Muscle of arm (tissue), 1 donor: ENCODE measurements at regions not wholly inside any gene's neighbourhood (a gene's known extent, or its start where the extent isn't known, plus 50 kb on each side); places are given as distances from the start of the nearest gene placed in this dataset.
"Not testable (repeated sequence)": the region's sequence is repeated elsewhere in the genome, so short reads cannot be mapped to it uniquely, and the experiment has no call there.

Source experiments
- DNase-seq: peaks from one replicate; pipeline ENCODE4 v3.0.0-alpha.2; 2013

- no peak for DNase-seq
Observed at GRCh38 chr1:93773049-93773838, 91.6 kb upstream of the BCAR3 start.

GRCh38 chr1:93771843-93772242, 90.2 kb upstream of the BCAR3 start:
- DNase-seq = no peak

- DNase-seq = no peak
Observed at GRCh38 chr1:93770640-93771039, 89.0 kb upstream of the BCAR3 start.

GRCh38 chr1:93769777-93770176, 88.1 kb upstream of the BCAR3 start:
- DNase-seq = no peak

GRCh38 chr1:93768380-93768863, 86.8 kb upstream of the BCAR3 start:
- DNase-seq = no peak

GRCh38 chr1:93766451-93766850, 84.8 kb upstream of the BCAR3 start:
- no peak for DNase-seq

- DNase-seq = no peak
Observed at GRCh38 chr1:93765099-93765498, 83.5 kb upstream of the BCAR3 start.

GRCh38 chr1:93764366-93764750, 82.7 kb upstream of the BCAR3 start:
- DNase-seq = no peak

GRCh38 chr1:93763704-93764365, 82.2 kb upstream of the BCAR3 start:
- no peak for DNase-seq

GRCh38 chr1:93758842-93759515, 77.3 kb upstream of the BCAR3 start:
- no peak for DNase-seq

- DNase-seq = no peak
Observed at GRCh38 chr1:93757256-93758036, 75.8 kb upstream of the BCAR3 start.

GRCh38 chr1:93756657-93757056, 75.0 kb upstream of the BCAR3 start:
- DNase-seq = no peak

- not testable (repeated sequence) for DNase-seq
Observed at GRCh38 chr1:93755251-93755715, 73.6 kb upstream of the BCAR3 start.

GRCh38 chr1:93753791-93754763, 72.4 kb upstream of the BCAR3 start:
- no peak for DNase-seq

GRCh38 chr1:93751377-93752250, 70.0 kb upstream of the BCAR3 start:
- DNase-seq = no peak

GRCh38 chr1:93750955-93751354, 69.3 kb upstream of the BCAR3 start:
- DNase-seq = no peak

GRCh38 chr1:93749894-93750301, 68.3 kb upstream of the BCAR3 start:
- DNase-seq = no peak

- DNase-seq = no peak
Observed at GRCh38 chr1:93749487-93749886, 67.8 kb upstream of the BCAR3 start.

- no peak for DNase-seq
Observed at GRCh38 chr1:93746021-93746812, 64.6 kb upstream of the BCAR3 start.
